H1 (cell line): ENCODE measurements at regions not wholly inside any gene's neighbourhood (a gene's known extent, or its start where the extent isn't known, plus 50 kb on each side); places are given as distances from the start of the nearest gene placed in this dataset.

Experiments used
- CHD2 ChIP-seq: IDR thresholded peaks from 2 replicates; pipeline ENCODE4 v1.6.1; 2012; ENCODE audit warnings: low read length, improper control_type of control experiment
- CTCF ChIP-seq, 3 experiments: IDR thresholded peaks; 1 replicate in 2 of 3; 2 replicates in 1 of 3; pipeline versions ENCODE4 v1.5.1 to v1.6.1; 2011; ENCODE audit warnings: low read length in 3 of 3, mild to moderate bottlenecking in 3 of 3, inconsistent platforms in 2 of 3, low read depth in 1 of 3, moderate library complexity in 1 of 3; ENCODE audit not compliant: insufficient read depth in 1 of 3; ENCODE audit errors: control extremely low read depth in 1 of 3
- HDAC6 ChIP-seq: IDR thresholded peaks from one replicate; pipeline ENCODE4 v1.7.1; 2012; ENCODE audit warnings: low read depth, mild to moderate bottlenecking, inconsistent platforms, low read length, moderate library complexity
- JUN ChIP-seq: IDR thresholded peaks from 2 replicates; pipeline ENCODE4 v1.6.1; 2011; ENCODE audit warnings: low read depth, mild to moderate bottlenecking, improper control_type of control experiment, low read length
- JUND ChIP-seq: IDR thresholded peaks from 2 replicates; pipeline ENCODE4 v1.6.1; 2011; ENCODE audit warnings: mild to moderate bottlenecking, improper control_type of control experiment, low read length
- POLR2A ChIP-seq, 2 experiments: IDR thresholded peaks; 1 replicate in 1 of 2; 2 replicates in 1 of 2; pipeline ENCODE4 v1.6.1; 2011; ENCODE audit warnings: low read depth in 2 of 2, low read length in 2 of 2, mild to moderate bottlenecking in 2 of 2; ENCODE audit errors: control extremely low read depth in 1 of 2
- POLR2AphosphoS5 ChIP-seq: IDR thresholded peaks from 2 replicates; pipeline ENCODE4 v1.6.1; 2011; ENCODE audit warnings: low read depth, low read length
- RFX5 ChIP-seq: IDR thresholded peaks from 2 replicates; pipeline ENCODE4 v1.6.1; 2011; ENCODE audit warnings: low read depth, low read length, improper control_type of control experiment, borderline replicate concordance
- SIN3A ChIP-seq, 2 experiments: IDR thresholded peaks in 1 of 2; conservative IDR thresholded peaks in 1 of 2; 2 replicates each; pipeline ENCODE4 v1.6.1; 2011 to 2012; ENCODE audit warnings: low read length in 2 of 2, improper control_type of control experiment in 1 of 2, low read depth in 1 of 2, mild to moderate bottlenecking in 1 of 2
- TBP ChIP-seq: IDR thresholded peaks from 2 replicates; pipeline ENCODE4 v1.6.1; 2011; ENCODE audit warnings: low read depth, low read length, improper control_type of control experiment
- USF2 ChIP-seq: IDR thresholded peaks from 2 replicates; pipeline ENCODE4 v1.6.1; 2011; ENCODE audit warnings: low read length, improper control_type of control experiment
- ZNF274 ChIP-seq: IDR thresholded peaks from 2 replicates; pipeline ENCODE4 v1.7.0; 2012; ENCODE audit warnings: low read length, borderline replicate concordance; ENCODE audit errors: extremely low read depth

GRCh38 chr6:55108134-55109130 lies 65.9 kb upstream of the HCRTR2 start:
- TF ChIP-seq POLR2AphosphoS5 (no peak), USF2 (no peak), CHD2 (no peak), POLR2A (IDR thresholded peaks at IDR 0.05; ENCODE audit: control extremely low read depth in 1 of 2, low read depth in 2 of 2, low read length in 2 of 2) (no peak), CTCF (IDR thresholded peaks at IDR 0.05; ENCODE audit: control extremely low read depth in 1 of 3, insufficient read depth in 1 of 3, low read depth in 1 of 3, low read length in 3 of 3) (no peak), RFX5 (no peak), JUN (no peak), SIN3A (conservative IDR thresholded peaks at IDR 0.05 in 1 of 2, IDR thresholded peaks at IDR 0.05 in 1 of 2; ENCODE audit: low read depth in 1 of 2, low read length in 2 of 2) (no peak), HDAC6 (no peak), ZNF274 (no peak), JUND (no peak), TBP (no peak)
